ENCODE measurements at regions not wholly inside any gene's neighbourhood (a gene's known extent, or its start where the extent isn't known, plus 50 kb on each side); places are given as distances from the start of the nearest gene placed in this dataset.

DNA sequence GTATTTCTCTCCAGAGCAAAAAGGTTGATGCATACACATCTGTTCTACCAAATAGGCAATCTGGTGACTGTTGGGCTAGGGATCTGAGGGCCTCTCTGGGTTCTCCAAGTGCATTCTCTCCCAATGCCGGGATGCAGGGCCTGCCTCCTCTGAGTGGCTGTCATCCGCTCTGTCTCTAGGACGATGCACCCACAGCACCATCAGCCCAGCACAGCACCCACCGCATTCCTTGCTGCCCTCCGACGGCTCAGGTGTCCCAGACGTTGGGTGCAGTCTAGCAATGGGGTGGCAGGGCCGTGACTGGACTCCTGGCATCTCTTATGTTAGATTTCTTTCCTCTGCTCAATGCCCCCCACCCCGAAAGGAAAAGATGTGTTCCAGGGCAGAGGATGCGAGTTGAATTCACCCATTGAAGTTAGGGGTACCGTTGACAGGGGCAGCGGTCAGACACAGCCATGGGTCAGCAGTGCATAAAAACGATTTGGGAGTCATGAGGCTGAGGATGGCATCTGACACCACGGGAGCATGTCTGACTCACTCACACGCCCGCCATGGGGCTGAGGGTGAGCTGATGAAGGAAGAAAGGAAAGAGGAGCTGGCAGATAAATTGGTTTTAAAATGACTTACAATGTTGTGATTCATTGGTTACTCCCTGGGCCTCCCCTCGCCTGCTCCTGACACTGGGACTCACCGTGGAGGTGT lies 93.2 kb upstream of the C14orf180 start:
- TF ChIP-seq, protein P1, sequence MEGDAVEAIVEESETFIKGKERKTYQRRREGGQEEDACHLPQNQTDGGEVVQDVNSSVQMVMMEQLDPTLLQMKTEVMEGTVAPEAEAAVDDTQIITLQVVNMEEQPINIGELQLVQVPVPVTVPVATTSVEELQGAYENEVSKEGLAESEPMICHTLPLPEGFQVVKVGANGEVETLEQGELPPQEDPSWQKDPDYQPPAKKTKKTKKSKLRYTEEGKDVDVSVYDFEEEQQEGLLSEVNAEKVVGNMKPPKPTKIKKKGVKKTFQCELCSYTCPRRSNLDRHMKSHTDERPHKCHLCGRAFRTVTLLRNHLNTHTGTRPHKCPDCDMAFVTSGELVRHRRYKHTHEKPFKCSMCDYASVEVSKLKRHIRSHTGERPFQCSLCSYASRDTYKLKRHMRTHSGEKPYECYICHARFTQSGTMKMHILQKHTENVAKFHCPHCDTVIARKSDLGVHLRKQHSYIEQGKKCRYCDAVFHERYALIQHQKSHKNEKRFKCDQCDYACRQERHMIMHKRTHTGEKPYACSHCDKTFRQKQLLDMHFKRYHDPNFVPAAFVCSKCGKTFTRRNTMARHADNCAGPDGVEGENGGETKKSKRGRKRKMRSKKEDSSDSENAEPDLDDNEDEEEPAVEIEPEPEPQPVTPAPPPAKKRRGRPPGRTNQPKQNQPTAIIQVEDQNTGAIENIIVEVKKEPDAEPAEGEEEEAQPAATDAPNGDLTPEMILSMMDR (conservative IDR thresholded peaks at IDR 0.05; ENCODE audit: control insufficient read depth, insufficient read depth, low read depth, low read length) = no peak
- DNase-seq (ENCODE audit: low read depth) = no peak
- no peak overlapping the region for H3K4me3 ChIP-seq (ENCODE audit: control insufficient read depth, low read depth, low read length)

- no peak for DNase-seq (ENCODE audit: low read depth)
- no peak overlapping the region for H3K4me3 ChIP-seq (ENCODE audit: control insufficient read depth, low read depth, low read length)
- TF ChIP-seq, protein P1 (conservative IDR thresholded peaks at IDR 0.05; ENCODE audit: control insufficient read depth, insufficient read depth, low read depth, low read length) = no peak
Observed at GRCh38 chr14:104494483-104494882, 85.1 kb upstream of the C14orf180 start.

DNA sequence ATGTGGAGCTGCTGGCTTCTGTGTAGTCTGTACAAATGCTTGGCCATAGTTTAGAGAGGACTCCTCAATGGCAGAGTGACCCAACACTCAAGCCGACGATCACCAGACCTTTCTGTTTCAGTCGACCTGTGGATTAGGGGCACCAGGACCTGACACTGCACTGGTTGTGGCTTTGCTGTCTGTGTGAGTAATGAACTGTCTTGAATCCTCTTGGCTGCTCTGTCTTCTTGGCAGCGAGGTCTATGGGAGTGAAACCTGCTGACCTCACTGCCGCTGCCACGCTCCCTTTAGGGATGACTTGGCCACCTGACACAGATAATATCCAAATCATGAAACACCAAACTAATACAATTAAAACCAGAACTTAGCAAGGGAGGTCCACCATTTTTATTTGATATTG lies 83.5 kb upstream of the C14orf180 start:
- TF ChIP-seq, protein P1 (conservative IDR thresholded peaks at IDR 0.05; ENCODE audit: control insufficient read depth, insufficient read depth, low read depth, low read length) = no peak
- no peak overlapping the region for H3K4me3 ChIP-seq (ENCODE audit: control insufficient read depth, low read depth, low read length)
- no peak for DNase-seq (ENCODE audit: low read depth)

GRCh38 chr14:104499784-104500760 lies 79.5 kb upstream of the C14orf180 start:
- DNase-seq (ENCODE audit: low read depth) = no peak
- H3K4me3 ChIP-seq (ENCODE audit: control insufficient read depth, low read depth, low read length) = no peak overlapping the region
- TF ChIP-seq, protein P1 (conservative IDR thresholded peaks at IDR 0.05; ENCODE audit: control insufficient read depth, insufficient read depth, low read depth, low read length) = no peak

DNA sequence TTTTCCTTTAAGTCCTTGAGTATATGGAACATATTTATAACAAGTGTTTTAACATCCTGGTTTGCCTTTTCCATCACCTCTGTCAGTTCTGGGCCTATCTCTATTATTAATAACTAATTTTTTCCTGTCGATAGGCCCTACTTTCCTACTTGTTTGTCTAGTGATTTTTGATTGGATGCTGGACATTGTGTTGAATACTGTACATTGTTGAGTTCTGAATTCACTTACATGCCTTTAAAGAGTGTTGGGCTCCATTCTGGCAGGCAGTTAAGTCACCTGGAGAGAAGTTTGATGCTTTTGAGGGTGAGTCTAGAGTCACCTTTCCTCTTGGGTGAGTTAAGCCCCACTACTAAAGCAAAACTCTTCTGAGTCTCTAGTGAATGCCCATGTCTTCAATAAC lies 77.5 kb upstream of the C14orf180 start:
- H3K4me3 ChIP-seq (ENCODE audit: control insufficient read depth, low read depth, low read length) = no peak overlapping the region
- TF ChIP-seq, protein P1 (conservative IDR thresholded peaks at IDR 0.05; ENCODE audit: control insufficient read depth, insufficient read depth, low read depth, low read length) = no peak
- DNase-seq (ENCODE audit: low read depth) = no peak

DNA sequence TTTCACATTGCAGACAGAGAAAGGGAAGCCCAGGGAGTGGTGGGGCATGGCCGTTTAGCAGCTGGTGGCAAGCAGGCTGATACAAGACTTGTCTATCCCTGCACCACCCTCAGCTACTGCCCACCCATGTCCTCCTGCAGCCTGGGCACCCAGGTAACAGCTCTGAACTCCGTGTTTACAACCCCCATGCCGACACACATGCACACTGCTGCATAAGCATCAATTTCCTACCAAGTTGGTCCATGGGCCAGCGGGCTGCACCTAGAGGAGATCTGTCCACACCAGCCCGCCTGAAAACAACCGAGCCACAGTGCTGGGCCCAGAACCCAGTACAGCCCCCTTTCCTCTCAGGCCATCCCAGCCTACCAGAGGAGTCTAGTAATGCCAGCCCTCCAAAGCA lies 75.9 kb upstream of the C14orf180 start:
- DNase-seq (ENCODE audit: low read depth) = no peak
- TF ChIP-seq, protein P1 (conservative IDR thresholded peaks at IDR 0.05; ENCODE audit: control insufficient read depth, insufficient read depth, low read depth, low read length) = no peak
- H3K4me3 ChIP-seq (ENCODE audit: control insufficient read depth, low read depth, low read length) = no peak overlapping the region
